K562 (cell line): ENCODE measurements at regions not wholly inside any gene's neighbourhood (a gene's known extent, or its start where the extent isn't known, plus 50 kb on each side); places are given as distances from the start of the nearest gene placed in this dataset. TPM values are rescaled to one million over a fixed set of nuclear protein-coding genes. Genes with fewer than 3 reads are reported as not detected.

Experiments
- ZNF707 ChIP-seq: fragments of 250-450 bp; sonication (Bioruptor Pico); conservative IDR thresholded peaks from 2 replicates; pipeline ENCODE4 v1.8.0; 2022; ENCODE audit warnings: inconsistent platforms, mild to moderate bottlenecking, moderate library complexity
- microRNA counts: library from miRNA; unstranded; fragments of <30 nt; microRNA quantifications from one replicate; lab custom pipeline; 2016
- microRNA-seq: library from miRNA; unstranded; fragments of <30 nt; microRNA quantifications from one replicate; pipeline ENCODE4, GENCODE V29; 2018; ENCODE audit warnings: borderline microRNAs expressed
- small RNA-seq: library from RNA; depleted of rRNA; stranded (forward); fragments of <200 nt; gene quantifications from one replicate; pipeline ENCODE3, GENCODE V24; 2014
- TF ChIP-seq, protein P1 (sequence below): fragments of 450-650 bp; IDR thresholded peaks from 2 replicates; pipeline ENCODE4 v1.6.1; 2016; ENCODE audit warnings: missing biosample characterization, missing genetic modification characterization

DNA sequence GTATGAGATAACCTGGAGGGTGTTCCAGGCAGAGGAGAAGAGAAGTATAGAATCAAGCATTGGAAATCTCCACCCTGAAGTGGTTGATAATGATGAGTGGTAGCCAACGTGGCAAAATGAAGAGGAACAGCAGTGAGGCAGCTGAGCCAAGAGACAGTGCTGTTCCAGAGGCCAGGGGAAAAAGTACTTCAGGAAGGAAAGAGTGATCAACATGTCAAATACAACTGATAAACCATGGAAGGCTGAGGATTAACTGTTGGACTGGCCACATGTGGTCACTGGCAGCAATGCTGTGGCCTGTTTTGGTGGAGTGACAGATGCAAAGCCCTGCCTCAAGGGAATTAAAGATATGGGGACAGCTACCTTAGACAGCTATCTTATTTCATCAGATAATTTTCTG is 51.9 kb upstream of the RMP24 start (continued):
- TF ChIP-seq, protein P1, sequence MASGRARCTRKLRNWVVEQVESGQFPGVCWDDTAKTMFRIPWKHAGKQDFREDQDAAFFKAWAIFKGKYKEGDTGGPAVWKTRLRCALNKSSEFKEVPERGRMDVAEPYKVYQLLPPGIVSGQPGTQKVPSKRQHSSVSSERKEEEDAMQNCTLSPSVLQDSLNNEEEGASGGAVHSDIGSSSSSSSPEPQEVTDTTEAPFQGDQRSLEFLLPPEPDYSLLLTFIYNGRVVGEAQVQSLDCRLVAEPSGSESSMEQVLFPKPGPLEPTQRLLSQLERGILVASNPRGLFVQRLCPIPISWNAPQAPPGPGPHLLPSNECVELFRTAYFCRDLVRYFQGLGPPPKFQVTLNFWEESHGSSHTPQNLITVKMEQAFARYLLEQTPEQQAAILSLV, result no peak
- no peak for TF ChIP-seq ZNF707 (CRISPR knock-in tag)

MicroRNA genes in the stretch of these regions (microRNA counts, 767-probe panel; counts per million panel counts)
- microRNA hsa-miR-187-3p (lab: Ali Mortazavi, UCI), result not detected

Small RNAs in the stretch of these regions (microRNA-seq; reads per million reads assigned to microRNA genes)
- gene MIR187, result not detected

Small RNAs in the stretch of these regions (small RNA-seq; reads per million reads assigned to genes)
- not detected for gene MIR187
